GM11168 (cell line): ENCODE measurements at regions not wholly inside any gene's neighbourhood (a gene's known extent, or its start where the extent isn't known, plus 50 kb on each side); places are given as distances from the start of the nearest gene placed in this dataset.

Source experiments
- in situ Hi-C: fragments of 300-500 bp; cut with MboI; formaldehyde crosslinking; loops from one replicate; pipeline ENCODE4 v1.12.0; 2022; ENCODE audit warnings: low sequenced_read_pairs; ENCODE audit not compliant: unreplicated experiment

DNA sequence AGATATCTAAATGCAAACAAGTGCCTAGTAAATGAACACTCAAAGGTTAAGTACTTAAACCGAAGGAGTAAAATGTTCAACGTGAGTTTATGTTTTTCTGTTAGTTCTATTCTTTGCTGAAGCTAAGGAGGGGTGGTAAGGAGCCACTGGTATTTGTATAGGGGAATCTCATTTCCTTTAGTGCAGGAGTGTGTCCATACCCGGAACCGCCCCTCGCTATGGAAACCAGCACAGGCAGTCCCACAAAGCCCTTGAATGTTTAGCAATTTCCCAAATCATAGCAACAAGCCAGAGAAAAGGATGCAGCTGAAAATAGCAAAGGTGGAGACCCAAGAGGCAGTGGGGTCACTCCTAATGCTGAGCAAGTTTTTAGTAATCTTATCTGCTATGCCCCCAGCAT, 78.8 kb upstream of the STK32A start:
- in situ Hi-C loops = no loop called here

DNA sequence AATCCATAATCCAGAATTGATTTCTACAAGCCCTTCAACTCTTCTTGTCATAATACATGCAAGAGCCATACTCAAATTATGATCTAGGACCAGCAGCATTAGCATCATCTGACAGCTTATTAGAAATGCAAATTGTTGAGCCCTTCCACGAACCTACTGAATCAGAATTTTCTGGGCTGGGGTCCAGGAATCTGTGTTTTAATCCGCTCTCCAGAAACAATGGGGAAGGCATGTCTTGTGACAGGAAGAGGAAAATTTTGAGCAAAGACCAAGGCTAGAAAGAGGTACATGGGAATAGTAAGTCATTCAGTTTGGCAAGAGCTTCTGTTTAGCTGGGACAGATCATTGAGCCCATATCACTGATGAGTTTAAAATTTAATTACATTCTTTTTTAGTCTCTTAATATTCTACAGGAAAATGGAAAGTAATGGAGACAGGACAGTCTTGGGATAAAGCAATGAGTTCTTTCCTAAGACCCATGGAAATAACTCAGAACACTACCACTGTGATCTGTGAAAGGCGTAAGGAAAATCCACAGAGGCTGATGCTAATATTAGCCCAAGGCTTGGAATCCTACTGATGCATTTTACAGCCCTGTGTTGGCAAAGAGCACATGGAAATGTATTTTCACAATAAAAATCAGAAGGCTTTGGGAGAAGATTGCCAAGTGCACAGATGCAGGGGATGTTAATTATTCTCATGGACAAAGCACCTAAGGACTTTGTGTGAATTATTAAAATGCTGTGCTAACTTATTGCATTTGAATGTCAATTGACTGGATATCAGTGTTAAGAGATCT, 73.7 kb upstream of the STK32A start:
- in situ Hi-C loops = no loop called here

DNA sequence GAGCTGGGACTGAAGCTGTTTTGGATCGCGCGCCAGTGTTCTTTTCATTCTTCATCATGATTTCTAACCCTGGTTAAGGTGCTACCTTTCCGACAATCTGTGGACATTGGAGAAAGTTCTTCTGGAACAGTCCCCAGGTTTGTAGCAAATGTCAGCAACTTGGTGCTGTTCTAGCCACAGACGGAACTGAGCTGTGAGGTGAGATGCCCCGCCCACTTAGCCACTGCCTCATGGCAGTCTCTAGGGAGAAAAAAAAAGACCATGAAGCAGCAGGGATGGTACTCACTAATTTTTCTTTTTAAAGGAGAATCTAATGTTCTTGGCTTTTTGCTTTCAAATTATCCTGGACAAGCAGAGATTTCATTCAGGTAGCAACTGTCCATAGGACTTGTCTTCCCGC, 72.1 kb upstream of the STK32A start:
- in situ Hi-C loops = no loop called here

DNA sequence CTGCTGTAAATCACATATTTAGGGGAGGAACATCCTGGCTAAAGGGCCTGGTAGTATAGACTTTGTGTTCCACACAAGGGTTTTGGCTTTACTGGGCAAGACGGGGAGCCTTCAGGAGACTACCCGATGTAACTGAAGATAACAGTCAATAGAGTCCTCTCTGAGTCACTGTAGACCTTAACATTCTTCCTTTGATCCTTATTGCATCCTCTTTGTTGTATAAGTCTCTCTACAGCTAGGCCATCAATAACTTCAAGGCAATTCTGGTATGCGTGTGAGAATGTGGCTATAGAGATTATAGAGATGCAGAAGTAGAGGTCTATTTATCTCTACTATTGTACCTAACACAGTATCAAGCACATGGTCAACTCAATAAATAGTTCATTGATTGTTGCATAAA, 67.3 kb upstream of the STK32A start:
- in situ Hi-C loops = no loop called here

DNA sequence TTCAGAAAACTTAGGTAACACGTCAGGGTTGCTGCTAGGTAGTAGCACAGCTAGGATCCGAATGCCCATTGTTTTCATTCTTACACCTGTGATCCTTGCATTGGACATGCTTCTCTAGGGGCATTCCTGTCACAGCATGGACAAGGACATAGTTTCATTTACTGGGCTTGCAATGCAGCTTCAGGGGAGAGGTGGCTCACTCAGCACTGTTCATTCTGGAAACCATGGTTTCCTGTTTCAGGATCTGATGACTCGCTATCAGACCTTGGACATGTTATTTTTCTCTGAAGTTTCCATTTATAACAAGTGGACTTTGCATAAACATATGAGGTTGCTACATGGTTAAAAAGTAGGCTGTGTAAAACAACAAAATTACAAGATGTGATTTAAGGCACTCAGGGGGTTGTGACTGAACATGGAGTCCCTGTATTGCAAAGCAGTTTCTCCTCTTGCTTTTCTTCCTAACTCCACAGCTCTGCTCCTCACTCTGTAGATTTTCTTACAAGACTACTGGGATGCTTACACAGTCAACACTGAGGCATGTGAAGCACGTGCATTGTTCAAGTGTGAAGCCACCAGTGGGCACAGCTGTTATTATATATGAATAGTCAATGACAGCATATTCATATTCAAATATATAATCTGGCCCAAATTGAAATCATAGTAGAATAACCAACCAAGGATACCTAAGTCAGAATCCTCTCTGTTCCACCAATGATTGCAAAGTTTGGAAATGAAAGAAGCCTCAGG, 66.1 kb upstream of the STK32A start:
- in situ Hi-C loops = no loop called here

DNA sequence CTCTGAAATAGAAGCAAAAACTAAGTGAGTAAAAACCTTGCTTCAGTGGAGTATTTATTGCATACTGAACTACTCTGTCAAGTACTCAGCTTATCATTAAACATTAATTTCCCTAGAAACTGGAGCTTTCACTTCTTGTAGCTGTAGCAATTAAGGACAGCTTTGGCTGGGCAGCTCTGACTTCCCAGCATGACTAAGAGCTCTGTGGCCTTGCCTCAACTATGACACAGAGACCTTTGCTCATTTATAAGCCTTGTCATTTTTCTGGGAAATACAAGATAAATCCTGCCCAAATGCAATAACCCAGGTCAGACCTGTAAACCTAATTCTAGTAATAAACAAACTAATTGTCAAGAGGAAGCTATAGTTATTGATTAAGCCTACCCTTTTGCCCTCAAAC, 65.4 kb upstream of the STK32A start:
- in situ Hi-C loops = no loop called here

DNA sequence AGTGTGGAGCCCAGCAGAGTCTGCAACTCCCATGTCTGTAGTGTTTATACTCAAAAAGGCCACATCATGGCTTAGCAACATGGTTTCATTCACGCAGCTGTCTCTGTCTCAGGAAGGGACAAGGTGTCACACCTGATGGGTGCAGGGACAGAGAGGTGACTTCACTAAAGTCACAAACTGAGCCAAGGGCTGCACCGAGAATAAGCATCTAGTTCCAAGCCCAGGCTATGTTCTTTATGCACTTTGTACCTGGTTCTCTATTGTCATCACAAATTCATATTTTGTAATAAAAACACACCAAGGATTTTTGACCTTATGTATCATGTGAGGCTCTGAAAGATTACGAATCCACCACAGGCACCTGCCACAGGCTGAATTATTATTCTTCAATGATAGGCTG, 64.9 kb upstream of the STK32A start:
- in situ Hi-C loops = no loop called here

DNA sequence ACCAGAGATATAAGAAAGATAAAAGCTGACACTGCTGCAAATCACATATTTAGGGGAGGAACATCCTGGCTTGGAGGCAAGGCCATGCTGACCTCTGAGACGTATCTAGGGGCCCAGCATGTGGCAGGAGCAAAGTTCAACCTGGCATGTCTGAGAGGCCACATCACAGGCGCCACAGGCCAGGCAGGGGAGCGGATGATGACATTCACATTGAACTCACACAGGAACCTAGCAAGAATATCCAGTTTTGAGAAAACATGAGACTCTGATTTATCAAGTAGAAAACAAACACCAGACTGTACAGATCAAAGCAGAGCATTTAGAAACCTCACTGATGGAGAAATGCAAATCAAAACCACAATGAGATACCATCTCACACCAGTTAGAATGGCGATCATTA, 64.2 kb upstream of the STK32A start:
- in situ Hi-C loops = no loop called here

DNA sequence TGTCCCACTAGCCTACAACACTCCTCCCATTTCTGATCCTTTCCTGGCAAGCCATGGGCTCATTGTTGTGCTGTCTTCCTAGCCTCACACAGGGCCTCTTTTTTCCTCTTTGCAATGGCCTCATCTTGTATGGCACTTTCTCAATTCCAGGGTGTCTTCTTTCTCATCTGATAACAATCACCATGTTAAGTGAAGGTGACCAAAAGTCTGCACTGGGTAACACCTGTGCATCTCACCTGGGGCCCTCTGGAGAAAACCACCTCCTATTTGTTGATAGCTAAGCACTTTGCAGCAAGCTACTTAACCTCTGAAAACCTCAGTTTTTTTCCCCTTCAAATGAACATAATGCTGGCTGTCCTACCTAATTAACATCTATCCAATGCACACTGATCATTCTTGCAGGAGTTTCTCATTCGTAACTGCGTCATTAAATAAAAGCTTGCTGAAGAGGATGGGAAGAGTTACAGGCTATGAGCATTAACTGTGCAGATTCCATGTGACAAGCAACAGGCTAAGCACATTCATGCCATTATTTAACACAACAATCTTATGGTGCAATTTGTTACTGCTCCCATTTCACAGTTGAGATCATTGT, 60.1 kb upstream of the STK32A start:
- in situ Hi-C loops = no loop called here

DNA sequence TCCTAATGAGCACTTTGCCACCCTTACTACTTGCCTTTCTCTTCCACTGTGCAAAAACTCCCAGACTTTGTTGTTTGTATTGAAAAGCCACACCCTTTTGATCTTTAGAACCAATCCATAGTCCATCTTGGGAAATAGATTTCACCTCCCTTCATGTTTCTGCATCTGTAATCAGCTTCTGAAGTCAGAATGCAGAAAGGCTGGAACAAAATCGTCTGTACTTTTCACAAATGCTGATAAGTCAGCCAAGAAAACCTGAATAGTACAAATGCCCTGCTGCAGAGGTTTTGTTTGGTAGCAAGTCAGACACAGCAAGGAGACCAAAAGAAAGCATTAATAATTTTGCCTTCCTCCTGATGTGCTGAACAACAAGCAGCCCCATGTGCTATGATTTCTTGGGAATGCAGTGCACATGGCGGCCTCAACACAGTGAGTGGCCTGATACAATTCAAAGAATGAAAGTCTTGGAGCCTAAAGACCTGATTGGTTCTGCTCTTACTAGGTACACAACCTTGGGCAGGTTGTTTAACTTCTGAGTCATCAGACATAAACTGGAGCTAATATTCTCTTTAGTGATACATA, 59.2 kb upstream of the STK32A start:
- in situ Hi-C loops = no loop called here

DNA sequence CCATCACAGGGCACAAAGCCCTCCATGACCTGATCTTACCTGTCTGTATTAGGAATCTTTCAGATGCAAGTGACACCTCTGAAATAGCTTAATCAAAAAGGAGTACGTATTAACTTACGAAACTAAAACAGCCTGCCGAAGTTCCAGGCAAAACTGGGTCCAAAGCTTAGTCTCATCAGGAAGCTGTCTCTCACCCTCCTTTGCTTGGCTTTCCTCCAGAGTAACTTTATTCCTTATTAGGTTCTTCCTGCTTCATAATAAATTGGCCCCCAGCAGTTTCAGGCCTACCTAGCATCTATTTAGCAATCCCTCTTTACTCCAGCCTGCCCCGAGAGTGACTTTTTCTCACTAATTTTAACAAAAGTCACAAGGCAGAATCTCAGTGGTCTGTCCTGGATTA, 58.4 kb upstream of the STK32A start:
- in situ Hi-C loops = no loop called here

DNA sequence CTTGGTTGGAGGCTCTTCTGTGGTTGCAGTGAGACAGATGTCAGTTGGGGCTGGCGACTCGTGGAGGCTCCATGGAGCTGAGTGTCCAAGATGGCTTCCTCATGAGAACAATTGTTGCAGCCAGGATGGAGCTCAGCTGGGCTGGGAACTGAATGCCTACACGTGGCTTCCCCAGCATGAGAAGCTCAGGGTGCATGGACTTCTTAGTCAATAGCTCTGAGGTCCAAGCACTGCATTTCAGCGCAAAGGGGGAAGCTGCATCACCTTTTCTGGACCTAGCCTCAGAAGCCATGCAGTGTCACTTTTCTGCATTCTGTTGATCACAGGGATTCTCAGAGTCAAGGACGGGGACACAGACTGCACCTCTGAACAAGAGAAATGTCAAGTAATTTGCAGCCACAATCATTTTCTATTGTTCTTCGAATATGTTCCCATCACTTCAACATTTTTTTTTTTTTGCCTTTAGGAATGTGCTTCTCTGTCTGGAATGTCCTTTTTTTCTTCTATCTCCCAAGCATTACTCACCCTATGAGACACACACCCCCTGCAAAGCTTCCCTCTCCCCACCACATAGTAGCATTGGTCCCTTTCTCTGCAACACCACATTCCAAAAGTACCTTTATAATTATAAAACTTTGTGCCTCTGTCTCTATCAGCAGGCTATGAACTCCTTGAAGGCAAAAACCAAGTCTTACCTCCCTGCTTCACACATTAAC, 57.5 kb upstream of the STK32A start:
- in situ Hi-C loops = no loop called here

DNA sequence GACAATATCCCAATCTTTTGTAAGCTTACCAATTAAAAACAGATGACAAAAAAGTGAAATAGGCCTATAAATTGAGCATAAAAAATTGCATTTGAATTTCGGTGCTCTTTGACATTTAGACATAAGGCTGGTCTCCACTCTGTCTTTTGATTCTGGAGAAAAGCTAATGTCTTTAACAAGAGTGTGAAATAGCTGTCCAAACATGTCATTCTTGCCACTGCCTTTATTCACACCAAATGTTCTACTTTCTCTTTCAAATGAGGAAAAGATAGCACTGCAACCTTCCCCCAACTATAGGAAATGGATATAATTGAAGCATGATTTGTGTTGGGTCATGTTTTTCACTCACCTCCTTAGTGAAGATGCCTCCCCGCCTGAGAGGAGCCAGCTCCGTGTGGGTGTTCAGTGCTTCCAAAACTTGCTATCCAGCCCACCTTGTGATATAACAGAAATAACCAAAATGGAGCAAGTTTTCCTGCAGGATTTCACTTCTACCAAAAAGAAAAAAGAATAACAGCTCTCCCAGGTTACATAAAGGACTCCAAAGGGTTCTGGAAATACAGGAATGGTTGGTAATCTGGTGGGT, 55.2 kb upstream of the STK32A start:
- in situ Hi-C loops = no loop called here

DNA sequence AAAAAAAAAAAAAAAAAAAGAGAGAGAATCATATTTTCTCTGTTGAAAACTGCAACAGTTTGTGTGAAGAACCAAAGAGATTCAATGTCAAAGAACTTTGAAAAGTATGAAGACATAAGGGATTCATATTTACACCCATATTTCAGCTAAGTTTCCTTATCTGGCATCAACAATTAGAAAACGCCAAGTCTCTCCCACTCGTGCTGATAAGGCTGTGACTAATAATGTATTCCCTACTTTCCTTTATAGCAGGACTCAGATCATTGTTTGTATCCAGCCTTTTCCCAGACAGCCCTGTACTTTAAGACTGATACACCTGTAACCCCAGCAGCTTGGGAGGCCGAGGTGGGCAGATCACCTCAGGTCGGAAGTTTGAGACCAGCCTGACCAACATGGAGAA, 54.1 kb upstream of the STK32A start:
- in situ Hi-C loops = no loop called here
